Breast epithelium (tissue), 4 donors: ENCODE measurements at regions not wholly inside any gene's neighbourhood (a gene's known extent, or its start where the extent isn't known, plus 50 kb on each side); places are given as distances from the start of the nearest gene placed in this dataset.

Experiments used
- DNase-seq, 2 donors: peaks; one replicate each; pipeline ENCODE4 v3.0.0-alpha.2; 2019; ENCODE audit warnings: low spot score in 2 of 2
- H3K27ac ChIP-seq, 2 donors: fragments of 200-600 bp; sonication (generic) in 1 of 2; one replicate each; pipeline ENCODE4 v1.5.1; 2016 to 2019; ENCODE audit warnings: mild to moderate bottlenecking in 1 of 2
- H3K27me3 ChIP-seq, 2 donors: fragments of 200-600 bp; sonication (generic) in 1 of 2; one replicate each; pipeline versions ENCODE4 v1.5.1 to v1.6.0; 2017 to 2019; ENCODE audit warnings: control low read depth in 1 of 2, mild to moderate bottlenecking in 1 of 2
- H3K36me3 ChIP-seq: fragments of 200-600 bp; one replicate; pipeline ENCODE4 v1.5.1; 2019
- H3K4me1 ChIP-seq, 2 donors: fragments of 200-600 bp; sonication (generic); one replicate each; pipeline ENCODE4 v1.5.1; 2016 to 2019; ENCODE audit warnings: control low read depth in 1 of 2
- H3K4me3 ChIP-seq, 3 donors: fragments of 200-600 bp; sonication (generic); 1 replicate in 2 of 3; 2 replicates in 1 of 3; pipeline ENCODE4 v1.5.1; 2016 to 2019; ENCODE audit warnings: mild to moderate bottlenecking in 3 of 3, moderate library complexity in 2 of 3
- H3K9me3 ChIP-seq, 2 donors: fragments of 200-600 bp; sonication (generic) in 1 of 2; one replicate each; pipeline ENCODE4 v1.5.1; 2016 to 2019; ENCODE audit warnings: control low read depth in 1 of 2
- CTCF ChIP-seq, 3 donors: fragments of 450-650 bp; IDR thresholded peaks; one replicate each; pipeline ENCODE4 v1.5.1; 2016 to 2017; ENCODE audit warnings: antibody characterized with exemption in 3 of 3, mild to moderate bottlenecking in 3 of 3, moderate library complexity in 3 of 3
- POLR2A ChIP-seq: fragments of 450-650 bp; IDR thresholded peaks from one replicate; pipeline ENCODE4 v1.6.1; 2016; ENCODE audit warnings: antibody characterized with exemption, mild to moderate bottlenecking, moderate library complexity
- POLR2AphosphoS5 ChIP-seq, 3 donors: sonication (generic); formaldehyde crosslinking; IDR thresholded peaks; one replicate each; pipeline ENCODE4 v1.6.1; 2017; ENCODE audit warnings: antibody characterized with exemption in 3 of 3
- intact Hi-C: fragments of 100-400 bp; cut with DNase I; formaldehyde crosslinking; loops from one replicate; pipeline ENCODE4 v1.15.1; 2023; ENCODE audit warnings: low total_unique reads

- H3K4me3 ChIP-seq, result no peak overlapping the region
- no peaks in the 10 kb centered on the region for H3K36me3 ChIP-seq
- no peak for DNase-seq
- intact Hi-C loops, result no loop called here
- H3K4me1 ChIP-seq, result no peaks in the 10 kb centered on the region
- no peak overlapping the region for H3K27ac ChIP-seq
- peaks cover 6 to 9% of the 10 kb centered on the region in 2 donors for H3K9me3 ChIP-seq
- TF ChIP-seq POLR2AphosphoS5 (IDR thresholded peaks at IDR 0.05) (no peak), CTCF (IDR thresholded peaks at IDR 0.05) (no peak), POLR2A (no peak)
- no peaks in the 10 kb centered on the region for H3K27me3 ChIP-seq
Measured at GRCh38 chr12:87160848-87161601, 868.2 kb downstream of the C12orf50 start.

DNA sequence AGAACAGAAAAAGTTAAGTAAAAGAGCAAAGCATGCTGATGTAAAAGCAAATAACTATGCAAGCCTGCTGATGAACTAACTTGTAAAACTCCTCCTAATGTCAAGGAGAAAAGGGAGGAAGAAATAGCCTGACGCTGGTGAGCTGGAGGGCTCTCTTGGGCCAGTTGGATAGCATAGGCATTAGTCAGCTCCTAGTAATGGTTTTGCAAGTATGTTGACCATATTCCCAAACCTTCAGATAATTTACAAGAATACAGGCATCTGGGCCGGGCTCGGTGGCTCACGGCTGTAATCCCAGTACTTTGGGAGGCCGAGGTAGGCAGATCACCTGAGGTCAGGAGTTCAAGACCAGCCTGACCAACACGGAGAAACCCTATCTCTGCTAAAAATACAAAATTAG lies 871.4 kb downstream of the C12orf50 start:
- TF ChIP-seq POLR2A, result no peak
- no peak for TF ChIP-seq CTCF (IDR thresholded peaks at IDR 0.05)
- TF ChIP-seq POLR2AphosphoS5 (IDR thresholded peaks at IDR 0.05), result no peak
- Histone ChIP-seq H3K4me1 (no peaks in the 10 kb centered on the region), H3K27me3 (no peaks in the 10 kb centered on the region), H3K27ac (no peak overlapping the region), H3K36me3 (no peaks in the 10 kb centered on the region), H3K4me3 (no peak overlapping the region), H3K9me3 (no peaks in the 10 kb centered on the region)
- DNase-seq, result no peak
- intact Hi-C loops, result no loop called here

GRCh38 chr12:87155621-87156020 lies 873.6 kb downstream of the C12orf50 start:
- Histone ChIP-seq H3K4me3 (no peak overlapping the region), H3K27ac (no peak overlapping the region), H3K27me3 (no peaks in the 10 kb centered on the region), H3K36me3 (no peaks in the 10 kb centered on the region), H3K9me3 (no peaks in the 10 kb centered on the region), H3K4me1 (no peaks in the 10 kb centered on the region)
- DNase-seq, result no peak
- intact Hi-C loops, result no loop called here
- TF ChIP-seq CTCF (IDR thresholded peaks at IDR 0.05), result no peak
- no peak for TF ChIP-seq POLR2AphosphoS5 (IDR thresholded peaks at IDR 0.05)
- no peak for TF ChIP-seq POLR2A

GRCh38 chr12:87152841-87153528 lies 876.2 kb downstream of the C12orf50 start:
- H3K4me3 ChIP-seq, result no peak overlapping the region
- H3K4me1 ChIP-seq, result no peaks in the 10 kb centered on the region
- intact Hi-C loops, result no loop called here
- DNase-seq, result no peak
- no peak overlapping the region for H3K27ac ChIP-seq
- TF ChIP-seq CTCF (IDR thresholded peaks at IDR 0.05), result no peak
- TF ChIP-seq POLR2A, result no peak
- no peak for TF ChIP-seq POLR2AphosphoS5 (IDR thresholded peaks at IDR 0.05)
- H3K27me3 ChIP-seq, result no peaks in the 10 kb centered on the region
- no peaks in the 10 kb centered on the region for H3K9me3 ChIP-seq
- no peaks in the 10 kb centered on the region for H3K36me3 ChIP-seq

- no peak for TF ChIP-seq POLR2AphosphoS5 (IDR thresholded peaks at IDR 0.05)
- TF ChIP-seq POLR2A, result no peak
- TF ChIP-seq CTCF (IDR thresholded peaks at IDR 0.05), result no peak
- intact Hi-C loops, result no loop called here
- Histone ChIP-seq H3K4me1 (no peaks in the 10 kb centered on the region), H3K9me3 (no peaks in the 10 kb centered on the region), H3K27ac (no peak overlapping the region), H3K4me3 (no peak overlapping the region), H3K36me3 (no peaks in the 10 kb centered on the region), H3K27me3 (no peaks in the 10 kb centered on the region)
- no peak for DNase-seq
Measured at GRCh38 chr12:87152075-87152474, 877.1 kb downstream of the C12orf50 start.
